ENCODE measurements at regions not wholly inside any gene's neighbourhood (a gene's known extent, or its start where the extent isn't known, plus 50 kb on each side); places are given as distances from the start of the nearest gene placed in this dataset.

GRCh38 chr7:42574685-42575084 is 337.2 kb downstream of the C7orf25 start:
- Mint-ChIP-seq H3K9me3 (ENCODE audit: low read depth) (peaks cover 6% of the 10 kb centered on the region), H3K27ac (no peak overlapping the region), H3K36me3 (ENCODE audit: insufficient read depth) (no peaks in the 10 kb centered on the region), H3K4me1 (ENCODE audit: low read depth) (peaks cover 2% of the 10 kb centered on the region), H3K4me3 (ENCODE audit: low read depth) (no peak overlapping the region), H3K27me3 (peaks cover 18% of the 10 kb centered on the region)
- no peak for DNase-seq (ENCODE audit: low spot score, unreplicated experiment)
- peak; percentile 23 for TF ChIP-seq CTCF (IDR thresholded peaks at IDR 0.05; ENCODE audit: unreplicated experiment)

- Mint-ChIP-seq H3K27ac (no peak overlapping the region), H3K4me1 (ENCODE audit: low read depth) (peaks cover 2% of the 10 kb centered on the region), H3K36me3 (ENCODE audit: insufficient read depth) (no peaks in the 10 kb centered on the region), H3K9me3 (ENCODE audit: low read depth) (peaks cover 3% of the 10 kb centered on the region), H3K27me3 (peaks cover 22% of the 10 kb centered on the region), H3K4me3 (ENCODE audit: low read depth) (no peak overlapping the region)
- TF ChIP-seq CTCF (IDR thresholded peaks at IDR 0.05; ENCODE audit: unreplicated experiment): no peak
- DNase-seq (ENCODE audit: low spot score, unreplicated experiment): no peak
Measured at GRCh38 chr7:42573881-42574672, 337.1 kb upstream of the GLI3 start.

- Mint-ChIP-seq H3K4me3 (ENCODE audit: low read depth) (no peak overlapping the region), H3K27me3 (peaks cover 22% of the 10 kb centered on the region), H3K36me3 (ENCODE audit: insufficient read depth) (no peaks in the 10 kb centered on the region), H3K27ac (no peak overlapping the region), H3K9me3 (ENCODE audit: low read depth) (peaks cover 3% of the 10 kb centered on the region), H3K4me1 (ENCODE audit: low read depth) (peaks cover 2% of the 10 kb centered on the region)
- no peak for DNase-seq (ENCODE audit: low spot score, unreplicated experiment)
- no peak for TF ChIP-seq CTCF (IDR thresholded peaks at IDR 0.05; ENCODE audit: unreplicated experiment)
Measured at GRCh38 chr7:42572561-42572960, 335.6 kb upstream of the GLI3 start.

- H3K36me3 Mint-ChIP-seq (ENCODE audit: insufficient read depth): no peaks in the 10 kb centered on the region
- H3K4me1 Mint-ChIP-seq (ENCODE audit: low read depth): peaks cover 2% of the 10 kb centered on the region
- no peak overlapping the region for H3K4me3 Mint-ChIP-seq (ENCODE audit: low read depth)
- H3K27me3 Mint-ChIP-seq: peaks cover 19% of the 10 kb centered on the region
- no peak for DNase-seq (ENCODE audit: low spot score, unreplicated experiment)
- H3K9me3 Mint-ChIP-seq (ENCODE audit: low read depth): peaks cover 3% of the 10 kb centered on the region
- no peak for TF ChIP-seq CTCF (IDR thresholded peaks at IDR 0.05; ENCODE audit: unreplicated experiment)
- H3K27ac Mint-ChIP-seq: no peak overlapping the region
Measured at GRCh38 chr7:42572056-42572455, 335.0 kb upstream of the GLI3 start.

- peaks cover 3% of the 10 kb centered on the region for H3K9me3 Mint-ChIP-seq (ENCODE audit: low read depth)
- DNase-seq (ENCODE audit: low spot score, unreplicated experiment): no peak
- no peak overlapping the region for H3K4me3 Mint-ChIP-seq (ENCODE audit: low read depth)
- no peaks in the 10 kb centered on the region for H3K36me3 Mint-ChIP-seq (ENCODE audit: insufficient read depth)
- no peak overlapping the region for H3K27ac Mint-ChIP-seq
- TF ChIP-seq CTCF (IDR thresholded peaks at IDR 0.05; ENCODE audit: unreplicated experiment): no peak
- peaks cover 2% of the 10 kb centered on the region for H3K4me1 Mint-ChIP-seq (ENCODE audit: low read depth)
- H3K27me3 Mint-ChIP-seq: peaks cover 16% of the 10 kb centered on the region
Measured at GRCh38 chr7:42570944-42571343, 333.9 kb upstream of the GLI3 start.
